HCT116 (cell line): ENCODE measurements at regions not wholly inside any gene's neighbourhood (a gene's known extent, or its start where the extent isn't known, plus 50 kb on each side); places are given as distances from the start of the nearest gene placed in this dataset.

Source experiments
- POLR2AphosphoS5 ChIP-seq: IDR thresholded peaks from 2 replicates; pipeline ENCODE4 v1.6.1; 2011; ENCODE audit warnings: mild to moderate bottlenecking, low read depth, low read length, moderate library complexity
- TF ChIP-seq, protein P1 (sequence below), 3 experiments: fragments of 200-600 bp in 1 of 3; sonication (generic) in 1 of 3; IDR thresholded peaks in 2 of 3; conservative IDR thresholded peaks in 1 of 3; 2 replicates each; pipeline ENCODE4 v1.5.1; 2012 to 2017; ENCODE audit warnings: low read depth in 2 of 3, low read length in 2 of 3, antibody characterized with exemption in 1 of 3, borderline replicate concordance in 1 of 3, control low read depth in 1 of 3, mild to moderate bottlenecking in 1 of 3, mixed read lengths in 1 of 3, mixed run types in 1 of 3, moderate library complexity in 1 of 3; ENCODE audit not compliant: insufficient read depth in 1 of 3
- TF ChIP-seq, protein P2 (sequence below): IDR thresholded peaks from 2 replicates; pipeline ENCODE4 v1.6.1; 2011; ENCODE audit warnings: mild to moderate bottlenecking, low read length, moderate library complexity; ENCODE audit not compliant: insufficient replicate concordance; ENCODE audit errors: extremely low read depth

DNA sequence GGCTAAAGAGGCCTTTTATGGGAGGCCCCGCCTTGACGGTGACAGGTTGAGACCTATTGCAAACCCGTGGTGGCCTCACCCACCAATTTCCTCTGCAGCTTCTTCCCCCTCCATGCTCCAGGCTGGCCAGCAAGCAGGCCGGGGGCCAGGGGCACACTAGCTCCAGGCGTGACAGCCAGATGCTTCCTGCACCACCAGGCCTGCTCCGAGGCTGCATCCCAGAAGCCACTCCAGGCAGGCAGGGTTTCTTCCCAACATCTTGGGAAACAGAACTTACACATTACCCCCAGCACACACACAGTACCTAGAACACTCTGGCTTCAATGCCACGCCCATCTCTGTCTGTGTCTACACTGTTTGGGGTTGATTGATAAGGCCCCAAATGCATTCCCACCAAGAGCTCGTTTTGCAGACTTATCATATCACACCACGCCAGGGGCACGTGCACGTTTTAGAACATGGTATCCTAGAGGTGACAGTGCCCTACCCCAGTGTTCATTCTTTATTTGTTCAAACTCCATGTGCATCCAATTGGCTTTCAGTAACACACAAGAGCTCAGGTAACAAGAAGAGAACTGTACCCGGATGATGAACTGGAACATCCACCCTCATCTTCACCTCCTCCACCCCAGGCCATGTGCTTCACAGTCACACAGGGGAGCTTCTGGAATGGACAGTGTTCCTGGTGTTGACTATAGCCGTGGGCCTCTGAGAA lies 221.4 kb upstream of the RREB1 start:
- TF ChIP-seq, protein P1, sequence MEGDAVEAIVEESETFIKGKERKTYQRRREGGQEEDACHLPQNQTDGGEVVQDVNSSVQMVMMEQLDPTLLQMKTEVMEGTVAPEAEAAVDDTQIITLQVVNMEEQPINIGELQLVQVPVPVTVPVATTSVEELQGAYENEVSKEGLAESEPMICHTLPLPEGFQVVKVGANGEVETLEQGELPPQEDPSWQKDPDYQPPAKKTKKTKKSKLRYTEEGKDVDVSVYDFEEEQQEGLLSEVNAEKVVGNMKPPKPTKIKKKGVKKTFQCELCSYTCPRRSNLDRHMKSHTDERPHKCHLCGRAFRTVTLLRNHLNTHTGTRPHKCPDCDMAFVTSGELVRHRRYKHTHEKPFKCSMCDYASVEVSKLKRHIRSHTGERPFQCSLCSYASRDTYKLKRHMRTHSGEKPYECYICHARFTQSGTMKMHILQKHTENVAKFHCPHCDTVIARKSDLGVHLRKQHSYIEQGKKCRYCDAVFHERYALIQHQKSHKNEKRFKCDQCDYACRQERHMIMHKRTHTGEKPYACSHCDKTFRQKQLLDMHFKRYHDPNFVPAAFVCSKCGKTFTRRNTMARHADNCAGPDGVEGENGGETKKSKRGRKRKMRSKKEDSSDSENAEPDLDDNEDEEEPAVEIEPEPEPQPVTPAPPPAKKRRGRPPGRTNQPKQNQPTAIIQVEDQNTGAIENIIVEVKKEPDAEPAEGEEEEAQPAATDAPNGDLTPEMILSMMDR (IDR thresholded peaks at IDR 0.05 in 2 of 3, conservative IDR thresholded peaks at IDR 0.05 in 1 of 3; ENCODE audit: borderline replicate concordance in 1 of 3, insufficient read depth in 1 of 3, low read depth in 2 of 3, low read length in 2 of 3), result no peak
- TF ChIP-seq, protein P2, sequence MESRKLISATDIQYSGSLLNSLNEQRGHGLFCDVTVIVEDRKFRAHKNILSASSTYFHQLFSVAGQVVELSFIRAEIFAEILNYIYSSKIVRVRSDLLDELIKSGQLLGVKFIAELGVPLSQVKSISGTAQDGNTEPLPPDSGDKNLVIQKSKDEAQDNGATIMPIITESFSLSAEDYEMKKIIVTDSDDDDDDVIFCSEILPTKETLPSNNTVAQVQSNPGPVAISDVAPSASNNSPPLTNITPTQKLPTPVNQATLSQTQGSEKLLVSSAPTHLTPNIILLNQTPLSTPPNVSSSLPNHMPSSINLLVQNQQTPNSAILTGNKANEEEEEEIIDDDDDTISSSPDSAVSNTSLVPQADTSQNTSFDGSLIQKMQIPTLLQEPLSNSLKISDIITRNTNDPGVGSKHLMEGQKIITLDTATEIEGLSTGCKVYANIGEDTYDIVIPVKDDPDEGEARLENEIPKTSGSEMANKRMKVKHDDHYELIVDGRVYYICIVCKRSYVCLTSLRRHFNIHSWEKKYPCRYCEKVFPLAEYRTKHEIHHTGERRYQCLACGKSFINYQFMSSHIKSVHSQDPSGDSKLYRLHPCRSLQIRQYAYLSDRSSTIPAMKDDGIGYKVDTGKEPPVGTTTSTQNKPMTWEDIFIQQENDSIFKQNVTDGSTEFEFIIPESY, result no peak
- TF ChIP-seq POLR2AphosphoS5, result no peak
